GM18499 (cell line): ENCODE measurements at regions not wholly inside any gene's neighbourhood (a gene's known extent, or its start where the extent isn't known, plus 50 kb on each side); places are given as distances from the start of the nearest gene placed in this dataset.

ENCODE experiments used
- ATAC-seq: cut with Tn5 transposase; IDR thresholded peaks from one replicate; pipeline ENCODE4 v1.9.1; 2021; ENCODE audit warnings: moderate number of reproducible peaks; ENCODE audit not compliant: insufficient read depth, unreplicated experiment

DNA sequence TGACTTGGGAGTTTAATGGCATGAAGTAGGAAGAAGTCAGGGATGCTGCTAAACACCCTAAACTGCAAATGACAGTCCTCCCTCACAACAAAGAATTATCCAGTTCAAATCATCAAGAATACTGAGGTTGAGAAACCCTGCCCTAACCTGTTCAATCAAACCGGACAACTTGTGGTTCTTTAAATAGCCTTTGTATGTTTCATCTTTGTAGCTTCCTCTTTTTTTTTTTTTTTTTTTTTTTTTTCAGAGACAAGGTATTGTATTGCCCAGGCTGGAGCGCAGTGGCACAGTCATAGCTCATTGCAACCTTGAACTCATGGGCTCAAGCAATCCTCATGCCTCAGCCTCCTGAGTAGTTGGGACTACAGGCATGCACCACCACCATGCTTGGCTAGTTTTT lies 52.5 kb upstream of the TTC29 start:
- peak; percentile 64 for ATAC-seq

DNA sequence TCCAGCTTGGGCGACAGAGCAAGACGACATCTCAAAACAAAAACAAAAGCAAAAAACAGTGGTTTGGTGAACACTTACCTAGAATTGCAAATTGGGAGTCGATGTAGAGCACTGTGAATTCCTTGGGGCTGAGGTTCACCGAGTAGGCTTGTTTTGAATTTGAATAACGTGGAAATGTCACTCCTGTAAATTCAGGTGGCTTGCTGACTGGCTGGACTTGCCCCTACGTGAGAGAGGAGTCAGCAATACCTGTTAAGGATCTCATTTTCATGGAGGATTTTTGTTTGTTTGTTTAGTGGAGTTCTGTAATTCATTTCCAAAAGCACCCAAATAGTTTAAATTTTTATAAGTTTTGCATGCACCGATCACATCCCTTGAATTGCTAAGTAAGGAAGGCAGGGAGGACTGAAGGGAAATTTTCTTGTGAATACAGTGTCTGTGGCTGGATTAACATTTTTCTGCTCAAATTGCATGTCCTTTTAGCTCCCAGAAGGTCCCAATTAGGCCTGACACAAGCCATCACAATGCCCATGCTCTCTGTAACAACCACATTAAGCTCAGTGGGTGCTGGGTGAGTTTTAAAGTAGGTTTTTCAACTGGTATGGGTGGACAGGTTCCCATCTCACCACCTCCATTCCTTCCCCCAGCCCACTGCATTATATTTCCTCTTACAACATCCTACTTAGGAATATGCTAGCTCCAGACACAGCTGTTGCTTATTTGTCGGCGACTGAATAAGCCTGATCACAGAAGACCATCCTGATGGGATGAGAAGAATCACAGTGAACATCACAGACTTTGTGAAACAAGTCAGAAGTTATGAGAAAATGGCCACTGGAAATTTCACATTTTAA lies 58.5 kb upstream of the TTC29 start:
- no peak for ATAC-seq

GRCh38 chr4:147006229-147006628 lies 60.6 kb upstream of the TTC29 start:
- no peak for ATAC-seq

GRCh38 chr4:147009875-147010274 lies 64.2 kb upstream of the TTC29 start:
- ATAC-seq = no peak

DNA sequence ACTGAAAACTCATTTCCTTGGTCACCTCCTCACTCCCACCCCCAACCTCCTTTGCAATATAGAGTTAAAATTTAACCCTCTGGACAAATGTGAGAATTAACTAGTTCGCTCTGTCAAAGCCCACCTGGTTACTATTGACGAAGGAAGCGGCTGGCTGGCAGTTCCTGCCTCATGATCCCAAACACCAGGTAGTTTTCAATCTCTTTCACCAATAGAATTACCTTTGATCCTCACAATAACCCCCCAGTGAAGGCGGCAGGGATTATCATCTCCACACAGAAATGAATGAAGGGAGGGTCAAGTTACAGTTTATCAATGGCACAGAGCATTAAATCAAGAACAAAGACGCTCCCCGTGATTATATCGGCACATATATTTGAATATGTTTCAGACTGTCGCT lies 65.7 kb upstream of the TTC29 start:
- no peak for ATAC-seq

DNA sequence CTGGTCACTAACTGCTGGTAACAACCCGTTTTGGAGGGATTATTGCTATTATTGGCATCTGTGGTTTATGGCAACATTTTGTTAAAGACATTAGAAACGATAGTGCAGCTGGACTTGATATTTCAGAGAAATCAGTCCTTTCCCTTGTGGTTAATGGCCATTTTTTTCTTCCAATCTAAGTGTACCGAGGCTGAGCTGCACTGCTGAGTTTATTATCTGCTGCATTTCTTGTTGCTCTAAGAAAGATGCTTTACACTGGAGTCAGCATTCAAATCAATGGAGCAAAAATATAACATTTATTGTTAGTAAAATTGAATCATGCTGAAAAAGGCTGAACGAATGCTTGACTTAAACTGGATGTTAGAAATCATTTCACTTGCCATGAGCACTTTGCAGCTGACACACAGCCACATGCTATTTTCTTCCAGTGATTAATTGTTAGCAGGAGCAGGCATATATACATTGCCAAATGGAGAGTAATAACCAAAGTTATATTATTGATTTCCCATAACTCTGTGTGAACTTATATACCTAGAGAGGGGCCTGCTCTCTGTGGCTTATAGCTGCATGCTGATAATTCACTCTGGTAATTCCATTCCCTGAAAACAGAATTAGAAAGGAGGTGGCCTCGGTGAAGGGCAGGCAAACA lies 66.5 kb upstream of the TTC29 start:
- ATAC-seq = no peak

DNA sequence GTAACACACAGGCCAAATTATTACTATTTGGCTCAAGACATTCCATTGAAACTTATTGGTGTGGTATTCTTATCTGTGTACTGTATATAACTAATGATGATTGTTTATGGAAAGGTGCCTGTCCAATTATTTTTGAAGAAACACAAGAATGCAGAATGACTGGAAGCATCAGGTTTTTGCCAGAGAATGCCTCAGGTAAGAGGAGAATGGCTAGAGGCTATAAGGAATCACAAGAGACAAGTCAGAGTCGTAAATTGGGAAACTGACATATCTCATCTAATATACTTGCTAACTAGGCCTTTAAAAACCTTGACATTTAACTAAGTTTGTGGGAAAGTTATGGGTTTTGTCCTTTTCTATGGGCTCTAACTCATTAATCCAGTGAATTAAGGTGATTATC lies 69.3 kb upstream of the TTC29 start:
- no peak for ATAC-seq

DNA sequence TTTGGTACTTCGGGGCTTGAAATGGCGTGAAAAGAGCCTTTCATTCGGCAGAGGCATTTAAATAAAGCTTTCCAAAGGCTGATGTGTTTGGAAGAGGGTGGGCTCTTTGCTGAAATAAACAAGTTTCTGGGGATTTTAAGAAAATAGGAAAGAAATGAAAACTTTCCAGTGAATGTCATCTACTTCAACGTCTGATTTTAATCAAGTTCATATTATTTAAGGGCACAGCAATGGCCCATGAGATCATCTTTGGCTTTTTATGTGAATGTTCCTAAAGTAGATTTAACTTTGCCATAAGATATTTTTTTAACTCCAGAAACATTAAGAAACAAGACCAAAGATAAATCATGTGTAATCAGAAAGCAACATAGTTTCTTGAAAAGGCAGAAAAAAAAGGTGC lies 69.8 kb upstream of the TTC29 start:
- ATAC-seq = no peak

DNA sequence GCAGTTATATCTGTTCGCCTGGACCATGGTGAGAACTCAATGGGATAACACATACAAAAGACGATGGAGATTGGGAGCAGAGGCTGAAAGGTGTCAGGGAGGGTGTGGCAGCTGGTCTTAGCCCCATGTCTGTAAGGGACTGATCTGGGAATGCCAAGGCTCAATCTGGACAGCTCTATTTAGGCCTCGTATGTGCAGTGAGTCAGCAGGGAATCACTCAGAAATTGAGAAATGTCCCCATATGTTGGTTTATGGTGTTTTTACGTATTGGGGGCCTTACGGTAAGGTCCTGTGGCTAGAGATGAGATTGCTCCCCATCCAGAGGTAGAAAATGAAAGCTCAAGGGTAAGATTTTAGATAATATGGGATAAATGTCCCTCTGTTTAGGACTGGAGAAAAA lies 71.4 kb upstream of the TTC29 start:
- no peak for ATAC-seq

- ATAC-seq = peak; percentile 57
Observed at GRCh38 chr4:147019091-147019490, 73.4 kb upstream of the TTC29 start.

DNA sequence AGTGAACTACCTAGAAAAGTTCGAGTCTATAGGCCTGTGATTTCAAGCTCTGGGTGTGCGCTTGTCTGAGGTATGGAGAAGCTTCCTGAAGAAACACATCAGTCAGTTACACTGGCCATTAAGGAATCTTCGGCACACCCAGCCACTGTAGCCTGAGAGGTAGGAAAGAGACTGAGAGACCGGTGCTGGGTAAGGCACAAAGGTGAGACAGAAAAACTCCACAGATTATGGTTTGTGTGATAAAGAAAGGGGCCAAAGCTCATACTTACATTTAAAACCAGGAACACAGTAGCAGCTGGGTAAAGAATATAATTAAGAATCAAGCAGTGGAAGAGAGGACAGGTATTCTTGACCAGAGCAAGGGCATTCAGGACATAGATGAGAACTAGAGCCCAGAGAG lies 74.8 kb upstream of the TTC29 start:
- ATAC-seq = no peak

DNA sequence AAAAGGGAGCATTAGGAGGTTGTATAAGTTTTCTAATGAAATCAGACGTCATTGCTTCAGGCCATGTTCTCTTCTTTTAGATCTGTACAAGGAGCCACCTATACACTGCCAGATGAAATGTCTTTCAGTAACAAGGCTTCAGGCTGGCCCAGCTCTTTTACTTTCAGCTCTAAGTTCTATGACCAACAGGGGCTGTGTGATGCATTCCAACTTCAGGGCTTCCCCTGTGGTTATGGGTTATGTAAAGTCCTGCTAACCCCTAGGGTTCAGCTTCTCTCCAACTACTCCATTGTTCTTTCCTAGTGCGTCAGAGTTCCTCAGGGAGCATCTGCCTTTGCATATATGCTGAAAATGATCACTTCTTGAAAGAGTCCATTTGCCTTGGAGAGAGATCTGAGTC lies 79.4 kb upstream of the TTC29 start:
- ATAC-seq = no peak

- ATAC-seq = no peak
Observed at GRCh38 chr4:147029296-147029695, 83.6 kb upstream of the TTC29 start.

DNA sequence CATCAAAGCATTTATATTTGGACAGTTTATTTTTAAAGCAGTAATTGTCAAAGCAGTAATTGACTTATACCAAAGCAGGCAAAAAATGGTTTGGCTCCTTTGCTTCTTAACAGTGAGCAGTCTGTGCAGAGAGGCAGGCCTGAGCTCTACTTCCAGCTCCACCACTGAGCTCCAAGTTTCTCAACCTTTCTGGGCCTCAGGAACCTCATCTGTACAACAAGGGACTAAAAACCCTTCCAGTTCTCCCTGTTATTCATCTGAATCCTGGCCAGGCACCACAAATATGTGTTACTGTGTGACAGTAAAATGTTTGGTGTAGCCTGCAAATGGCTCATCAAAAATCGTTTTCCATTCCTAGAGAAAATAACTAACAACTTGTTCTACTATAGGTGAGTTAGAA lies 88.7 kb upstream of the TTC29 start:
- no peak for ATAC-seq

DNA sequence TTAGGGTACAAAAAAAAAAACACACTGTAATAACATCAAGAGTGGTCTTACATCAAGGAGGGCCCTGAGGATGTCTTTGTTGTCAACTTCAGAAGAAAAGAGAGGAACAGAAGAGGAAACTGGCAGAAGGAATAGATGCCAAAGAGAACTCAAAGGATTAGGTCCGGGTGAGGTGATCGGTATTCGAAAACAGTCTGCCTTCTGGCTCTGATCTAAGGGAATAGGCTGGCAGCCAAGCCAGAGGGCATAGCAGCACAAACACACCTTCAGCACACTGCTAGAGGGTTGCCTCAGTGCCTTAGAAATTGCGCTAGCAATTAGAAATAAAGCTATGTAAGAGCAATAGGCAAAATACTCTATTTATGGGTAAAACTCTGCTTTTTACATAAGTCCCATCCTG lies 91.4 kb upstream of the TTC29 start:
- ATAC-seq = no peak

GRCh38 chr4:147039976-147040575 lies 94.4 kb upstream of the TTC29 start:
- ATAC-seq = no peak

DNA sequence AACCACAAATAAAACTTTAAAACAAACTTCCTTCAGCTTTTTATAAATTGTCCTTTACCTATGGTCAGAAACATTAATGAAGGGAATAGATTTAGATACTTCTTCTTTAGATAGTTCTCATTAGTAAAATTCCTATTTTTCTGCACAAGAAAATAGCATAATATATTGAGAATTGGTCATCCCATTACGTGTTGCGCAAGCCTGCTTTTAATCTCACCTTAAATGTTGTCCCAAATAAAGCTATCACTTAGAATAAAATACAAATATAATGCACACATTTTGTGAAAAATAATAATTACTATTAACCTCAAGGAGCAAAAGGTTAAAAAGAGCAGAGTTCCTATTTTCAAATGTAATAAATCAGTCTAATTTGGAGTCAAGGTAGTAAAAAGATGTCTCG lies 95.2 kb upstream of the TTC29 start:
- ATAC-seq = no peak

DNA sequence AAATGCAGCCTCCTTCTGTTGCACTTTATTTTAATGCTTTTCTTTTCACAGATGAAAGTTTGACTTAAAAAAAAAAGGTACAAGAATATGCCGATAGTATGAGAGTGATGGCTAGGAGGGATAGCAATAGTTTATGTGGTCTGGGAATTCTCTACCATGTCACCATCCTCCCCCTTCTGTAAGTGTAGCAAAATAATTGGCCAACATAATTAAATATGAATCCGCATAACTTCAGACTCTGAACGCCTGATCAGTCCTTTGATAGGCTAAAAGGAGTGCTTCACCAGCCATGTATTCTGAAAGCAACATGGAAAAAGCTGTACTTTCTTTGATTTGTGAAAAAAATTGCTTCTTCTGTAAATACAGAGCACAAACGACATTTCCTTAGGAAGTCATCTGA lies 95.7 kb upstream of the TTC29 start:
- no peak for ATAC-seq

- ATAC-seq = no peak
Observed at GRCh38 chr4:147042046-147042445, 96.4 kb upstream of the TTC29 start.

GRCh38 chr4:147044241-147044640 lies 98.6 kb upstream of the TTC29 start:
- no peak for ATAC-seq

- no peak for ATAC-seq
Observed at GRCh38 chr4:147049946-147050345, 104.3 kb upstream of the TTC29 start.

GRCh38 chr4:147050356-147050765 lies 104.7 kb upstream of the TTC29 start:
- ATAC-seq = no peak
